ENCODE measurements at regions not wholly inside any gene's neighbourhood (a gene's known extent, or its start where the extent isn't known, plus 50 kb on each side); places are given as distances from the start of the nearest gene placed in this dataset.
A peak's percentile ranks its signal among the peaks of the same experiment; 100 is the strongest.

DNA sequence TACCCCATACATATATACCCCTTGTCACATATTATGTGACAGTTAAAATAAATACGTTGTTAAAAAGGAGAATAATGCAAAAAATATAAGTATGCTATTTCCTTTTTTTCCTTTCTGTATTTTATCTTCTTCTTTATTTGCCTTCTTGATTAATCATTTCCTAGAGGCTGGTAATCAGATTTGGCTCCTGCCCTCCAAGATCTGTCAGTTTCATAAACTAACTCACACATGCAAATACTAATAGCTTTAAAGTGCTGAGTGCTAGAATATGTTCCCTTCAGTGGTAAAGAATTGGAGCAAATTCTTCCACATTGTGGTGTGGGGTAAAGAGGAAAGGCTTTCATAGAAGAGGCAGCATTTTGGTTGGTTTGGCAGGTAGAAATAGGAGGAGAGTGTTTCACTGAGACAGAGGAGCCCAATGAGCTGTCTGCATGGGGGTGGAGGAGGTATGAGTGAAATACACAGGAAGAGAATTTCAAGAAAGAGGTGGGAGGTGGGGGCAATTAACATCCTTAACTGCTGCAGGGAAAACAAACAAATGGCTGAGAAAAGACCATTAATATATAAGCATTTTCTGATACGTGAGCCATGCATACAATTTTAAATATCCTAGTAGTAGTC lies 523.9 kb downstream of the BMP2 start:
- H3K36me3 Mint-ChIP-seq: no peaks in the 10 kb centered on the region
- H3K4me3 Mint-ChIP-seq: no peak overlapping the region
- no peak overlapping the region for H3K27ac Mint-ChIP-seq
- H3K4me1 Mint-ChIP-seq: no peaks in the 10 kb centered on the region
- H3K27me3 Mint-ChIP-seq: peaks cover 0 to 7% (median 3%) of the 10 kb centered on the region in 3 donors
- ATAC-seq (ENCODE audit: low read depth in 2 of 2): no peak
- peaks cover 0 to 4% (median 0%) of the 10 kb centered on the region in 7 donors for H3K9me3 Mint-ChIP-seq
- no peak for DNase-seq

DNA sequence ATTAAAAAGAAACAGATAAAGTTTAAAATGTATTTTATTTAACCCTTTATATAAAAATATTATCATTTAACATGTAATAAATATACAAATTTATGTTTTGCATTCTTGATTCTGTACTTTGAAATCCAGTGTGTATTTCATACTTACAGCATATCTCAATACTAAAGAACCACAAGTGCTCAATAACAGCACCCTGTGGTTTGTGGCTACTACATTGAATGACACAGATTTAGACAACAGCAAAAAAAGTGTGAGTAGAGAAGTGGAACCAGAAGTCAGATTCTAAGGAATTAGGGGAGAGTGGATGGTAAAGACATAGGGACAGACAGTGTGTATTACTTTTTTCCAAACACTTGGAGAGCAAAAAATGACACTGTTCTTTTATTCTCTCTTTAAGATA lies 524.5 kb downstream of the BMP2 start:
- no peak for ATAC-seq (ENCODE audit: low read depth in 2 of 2)
- Mint-ChIP-seq H3K36me3 (no peaks in the 10 kb centered on the region), H3K27me3 (peaks cover 0 to 7% (median 3%) of the 10 kb centered on the region in 3 donors)

DNA sequence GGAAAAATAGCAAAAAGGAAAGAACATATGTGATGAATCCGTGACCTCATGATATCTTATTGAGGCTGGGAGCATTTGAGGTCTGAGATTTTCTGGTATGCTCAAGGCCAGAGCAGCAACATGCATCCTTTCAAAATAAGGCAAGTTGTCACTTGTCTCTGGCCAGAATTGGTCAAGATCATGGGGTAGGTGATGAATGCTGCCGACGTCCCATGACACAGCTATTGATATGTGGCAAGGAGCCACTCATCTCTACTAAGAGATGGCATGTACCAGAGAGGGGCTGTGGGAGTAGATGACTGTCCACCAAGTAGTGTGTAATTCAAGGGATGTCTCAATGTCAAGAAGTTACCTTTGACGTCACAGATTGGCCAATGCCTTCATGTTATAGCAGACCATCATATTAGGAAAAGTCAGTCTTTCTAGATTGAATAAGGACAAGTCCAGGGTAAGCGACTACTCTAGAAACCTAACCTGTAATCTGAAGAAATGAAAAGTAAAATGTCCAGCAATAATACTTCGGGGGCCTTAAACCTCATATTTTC lies 527.4 kb downstream of the BMP2 start:
- DNase-seq: no peak
- no peak overlapping the region for H3K4me3 Mint-ChIP-seq
- no peak for ATAC-seq (ENCODE audit: low read depth in 2 of 2)
- H3K27ac Mint-ChIP-seq: no peak overlapping the region
- H3K27me3 Mint-ChIP-seq: no peaks in the 10 kb centered on the region
- H3K36me3 Mint-ChIP-seq: no peaks in the 10 kb centered on the region
- H3K9me3 Mint-ChIP-seq: peaks cover 0 to 6% (median 3%) of the 10 kb centered on the region in 7 donors
- no peaks in the 10 kb centered on the region for H3K4me1 Mint-ChIP-seq

More for the DNA sequence above, 524.5 kb downstream of the BMP2 start:
- DNase-seq: no peak
- no peak overlapping the region for H3K27ac Mint-ChIP-seq
- H3K9me3 Mint-ChIP-seq: peaks cover 0 to 4% (median 0%) of the 10 kb centered on the region in 7 donors
- no peaks in the 10 kb centered on the region for H3K4me1 Mint-ChIP-seq
- no peak overlapping the region for H3K4me3 Mint-ChIP-seq

DNA sequence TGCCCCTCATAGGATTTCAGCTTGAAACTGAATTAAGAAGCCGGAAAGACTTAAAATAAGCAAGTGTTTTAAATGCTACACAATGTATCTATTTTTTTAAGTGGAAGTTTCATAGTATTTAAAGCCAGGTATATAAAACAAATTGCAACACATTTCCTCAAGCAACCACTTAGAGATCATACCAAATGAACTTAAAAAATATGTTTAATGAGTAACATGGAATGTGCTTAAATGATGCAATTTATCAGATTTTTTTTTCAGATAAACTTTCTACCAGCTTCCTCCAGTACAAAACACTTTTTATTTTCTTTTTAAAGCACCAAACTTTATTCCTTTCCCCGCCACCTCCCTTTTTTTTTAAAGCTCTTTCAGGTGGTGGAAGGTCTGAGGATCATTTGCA lies 534.3 kb downstream of the BMP2 start:
- Mint-ChIP-seq H3K27me3 (peaks cover 0 to 6% (median 4%) of the 10 kb centered on the region in 3 donors), H3K9me3 (peaks cover 0 to 10% (median 3%) of the 10 kb centered on the region in 7 donors)
- no peak for ATAC-seq (ENCODE audit: low read depth in 2 of 2)

GRCh38 chr20:7302250-7302649 lies 534.8 kb downstream of the BMP2 start:
- Mint-ChIP-seq H3K36me3 (no peaks in the 10 kb centered on the region), H3K27me3 (peaks cover 0 to 6% (median 4%) of the 10 kb centered on the region in 3 donors), H3K4me1 (no peaks in the 10 kb centered on the region), H3K9me3 (peaks cover 0 to 10% (median 3%) of the 10 kb centered on the region in 7 donors), H3K4me3 (no peak overlapping the region), H3K27ac (no peak overlapping the region)
- DNase-seq (no peak), ATAC-seq (ENCODE audit: low read depth in 2 of 2) (no peak)

More for the DNA sequence above, 534.3 kb downstream of the BMP2 start:
- Mint-ChIP-seq H3K36me3 (no peaks in the 10 kb centered on the region), H3K4me1 (no peaks in the 10 kb centered on the region), H3K27ac (no peak overlapping the region), H3K4me3 (no peak overlapping the region)
- DNase-seq: no peak

- Mint-ChIP-seq H3K27ac (no peak overlapping the region), H3K9me3 (peaks cover 0 to 2% (median 0%) of the 10 kb centered on the region in 7 donors)
Observed at GRCh38 chr20:7305976-7306375, 538.5 kb downstream of the BMP2 start.

GRCh38 chr20:7308163-7308562 lies 540.7 kb downstream of the BMP2 start:
- DNase-seq (no peak), ATAC-seq (ENCODE audit: low read depth in 2 of 2) (no peak)
- H3K27ac Mint-ChIP-seq: no peak overlapping the region
- H3K4me3 Mint-ChIP-seq: no peak overlapping the region
- H3K36me3 Mint-ChIP-seq: no peaks in the 10 kb centered on the region
- H3K27me3 Mint-ChIP-seq: peaks cover 0 to 7% (median 6%) of the 10 kb centered on the region in 3 donors
- H3K9me3 Mint-ChIP-seq: peaks cover 0 to 2% (median 0%) of the 10 kb centered on the region in 7 donors
- H3K4me1 Mint-ChIP-seq: no peaks in the 10 kb centered on the region

More at GRCh38 chr20:7305976-7306375, 538.5 kb downstream of the BMP2 start:
- Mint-ChIP-seq H3K4me3 (no peak overlapping the region), H3K4me1 (no peaks in the 10 kb centered on the region), H3K27me3 (peaks cover 0 to 6% (median 4%) of the 10 kb centered on the region in 3 donors), H3K36me3 (no peaks in the 10 kb centered on the region)
- ATAC-seq (ENCODE audit: low read depth in 2 of 2): no peak
- no peak for DNase-seq

DNA sequence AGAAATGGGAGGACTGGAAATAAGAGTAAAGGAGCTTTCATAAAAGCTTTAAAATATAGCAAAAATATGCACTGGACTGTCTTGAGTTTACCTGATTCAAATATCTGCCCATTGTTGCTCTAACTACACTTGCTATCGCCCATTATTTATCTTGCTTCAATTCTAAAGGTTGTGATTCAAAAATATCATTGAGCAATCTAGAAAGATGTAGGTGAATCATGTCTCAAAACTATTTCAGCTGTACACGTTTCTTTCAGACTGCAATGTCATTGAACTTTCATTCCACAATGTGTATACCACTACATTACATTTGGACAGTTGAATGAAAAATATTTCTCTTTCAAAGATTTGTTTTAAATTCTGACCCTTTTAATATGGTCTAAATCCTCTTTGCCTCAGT lies 545.6 kb downstream of the BMP2 start:
- ATAC-seq (ENCODE audit: low read depth in 2 of 2) (no peak), DNase-seq (no peak)
- H3K27ac Mint-ChIP-seq: no peak overlapping the region
- H3K4me3 Mint-ChIP-seq: no peak overlapping the region
- H3K4me1 Mint-ChIP-seq: no peaks in the 10 kb centered on the region
- H3K9me3 Mint-ChIP-seq: peaks cover 0 to 5% (median 2%) of the 10 kb centered on the region in 7 donors
- peaks cover 0 to 4% (median 0%) of the 10 kb centered on the region in 3 donors for H3K27me3 Mint-ChIP-seq
- H3K36me3 Mint-ChIP-seq: no peaks in the 10 kb centered on the region

DNA sequence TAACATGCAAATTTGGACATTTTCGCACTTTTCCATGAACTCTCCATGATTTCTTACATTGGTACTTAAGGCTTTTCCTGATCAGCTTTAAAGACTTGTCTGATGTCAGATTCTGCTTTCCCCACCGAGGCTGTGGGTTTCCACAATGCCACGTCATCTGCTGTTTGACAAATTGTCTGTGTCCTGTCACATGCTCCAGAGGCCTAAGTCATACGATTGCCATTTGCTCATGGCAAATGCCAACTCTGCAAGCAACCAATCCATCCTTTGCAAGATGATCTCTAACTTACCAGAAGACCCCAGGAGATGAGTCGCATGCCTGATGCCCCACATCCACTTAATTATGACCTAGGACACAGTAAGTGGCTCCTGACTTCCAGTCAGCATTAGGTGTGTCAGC lies 556.5 kb downstream of the BMP2 start:
- Mint-ChIP-seq H3K27ac (peak overlapping the region in 1 of 6 donors; percentile 22), H3K4me1 (no peaks in the 10 kb centered on the region)

DNA sequence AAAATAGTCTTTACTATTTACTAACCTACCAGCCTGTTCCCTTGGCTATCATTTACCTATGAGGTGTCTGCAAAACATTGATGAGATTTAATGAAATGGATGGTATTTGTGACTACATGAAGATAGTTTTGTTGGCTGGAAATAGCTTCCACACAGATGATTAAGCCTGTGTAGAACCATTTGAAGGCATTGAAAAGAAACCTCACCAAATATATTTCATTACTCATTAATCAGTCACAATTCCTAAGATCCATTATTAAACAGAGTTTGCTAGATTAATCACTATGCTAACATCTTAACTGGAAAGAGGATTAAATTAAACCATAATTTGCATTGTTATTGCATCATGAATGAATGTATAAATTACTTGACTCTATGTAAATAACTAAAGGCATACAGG lies 560.3 kb downstream of the BMP2 start:
- Mint-ChIP-seq H3K4me3 (no peak overlapping the region), H3K9me3 (peaks cover 0 to 7% (median 0%) of the 10 kb centered on the region in 7 donors), H3K27ac (no peak overlapping the region), H3K36me3 (no peaks in the 10 kb centered on the region), H3K4me1 (no peaks in the 10 kb centered on the region), H3K27me3 (no peaks in the 10 kb centered on the region)
- ATAC-seq (ENCODE audit: low read depth in 2 of 2) (no peak), DNase-seq (no peak)

More for the DNA sequence above, 556.5 kb downstream of the BMP2 start:
- no peak overlapping the region for H3K4me3 Mint-ChIP-seq
- no peak for ATAC-seq (ENCODE audit: low read depth in 2 of 2)
- peaks cover 0 to 9% (median 3%) of the 10 kb centered on the region in 7 donors for H3K9me3 Mint-ChIP-seq
- no peaks in the 10 kb centered on the region for H3K36me3 Mint-ChIP-seq
- no peak for DNase-seq
- H3K27me3 Mint-ChIP-seq: no peaks in the 10 kb centered on the region

GRCh38 chr20:7330850-7331249 lies 563.4 kb downstream of the BMP2 start:
- Mint-ChIP-seq H3K27me3 (no peaks in the 10 kb centered on the region), H3K36me3 (no peaks in the 10 kb centered on the region), H3K4me1 (no peaks in the 10 kb centered on the region), H3K4me3 (no peak overlapping the region), H3K27ac (no peak overlapping the region), H3K9me3 (peaks cover 0 to 10% (median 4%) of the 10 kb centered on the region in 7 donors)
- ATAC-seq (ENCODE audit: low read depth in 2 of 2) (no peak), DNase-seq (no peak)

- Mint-ChIP-seq H3K4me3 (no peak overlapping the region), H3K36me3 (no peaks in the 10 kb centered on the region), H3K4me1 (no peaks in the 10 kb centered on the region), H3K9me3 (peaks cover 0 to 10% (median 3%) of the 10 kb centered on the region in 7 donors), H3K27me3 (no peaks in the 10 kb centered on the region), H3K27ac (no peak overlapping the region)
- DNase-seq (no peak), ATAC-seq (ENCODE audit: low read depth in 2 of 2) (no peak)
Observed at GRCh38 chr20:7332169-7332568, 564.7 kb downstream of the BMP2 start.

DNA sequence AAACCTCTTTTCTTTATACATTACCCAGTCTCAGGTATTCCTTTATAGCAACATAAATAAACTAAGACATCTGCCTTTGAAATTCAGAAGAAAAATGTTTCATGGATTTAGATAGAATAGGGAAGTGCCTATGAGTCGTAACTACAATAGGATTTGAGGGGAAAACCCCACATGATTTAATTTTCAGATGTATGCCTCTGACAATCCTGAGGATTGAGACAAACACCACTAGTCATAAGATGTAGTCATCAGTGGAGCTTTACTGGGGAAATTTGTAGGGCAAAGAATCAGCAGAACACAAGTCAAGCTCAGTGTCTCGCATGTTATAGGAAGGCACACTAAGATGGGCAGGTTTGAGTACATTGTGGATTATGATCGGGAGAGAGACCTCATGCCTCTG lies 566.4 kb downstream of the BMP2 start:
- Mint-ChIP-seq H3K27me3 (no peaks in the 10 kb centered on the region), H3K4me3 (no peak overlapping the region), H3K36me3 (no peaks in the 10 kb centered on the region), H3K4me1 (no peaks in the 10 kb centered on the region), H3K9me3 (peaks cover 0 to 10% (median 3%) of the 10 kb centered on the region in 7 donors), H3K27ac (no peak overlapping the region)
- no peak for DNase-seq
- ATAC-seq (ENCODE audit: low read depth in 2 of 2): no peak

DNA sequence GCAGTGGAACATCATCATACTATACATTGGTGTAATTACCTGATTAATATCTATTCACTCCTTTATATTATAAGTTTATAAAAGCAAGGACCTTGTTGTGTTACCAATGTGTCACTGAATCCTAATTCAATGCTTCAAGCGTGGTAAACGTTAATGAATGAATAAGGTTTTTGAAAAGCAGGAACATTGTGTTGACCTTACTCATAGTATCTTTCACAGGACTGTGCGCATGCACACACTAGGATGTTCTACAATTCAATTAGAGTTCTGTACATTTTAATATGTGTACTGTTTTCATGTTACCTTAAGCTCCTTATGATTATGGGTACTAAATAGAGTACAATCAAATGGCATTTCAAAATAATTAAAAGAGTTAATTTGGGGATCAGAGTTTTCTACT lies 578.5 kb downstream of the BMP2 start:
- no peak for ATAC-seq (ENCODE audit: low read depth in 2 of 2)
- no peak overlapping the region for H3K4me3 Mint-ChIP-seq

More for the DNA sequence above, 578.5 kb downstream of the BMP2 start:
- Mint-ChIP-seq H3K27ac (no peak overlapping the region), H3K36me3 (no peaks in the 10 kb centered on the region), H3K4me1 (no peaks in the 10 kb centered on the region), H3K27me3 (no peaks in the 10 kb centered on the region), H3K9me3 (peaks cover 0 to 10% (median 1%) of the 10 kb centered on the region in 7 donors)
- no peak for DNase-seq

Measured in naive B cell (primary cell).